ENCODE measurements at regions not wholly inside any gene's neighbourhood (a gene's known extent, or its start where the extent isn't known, plus 50 kb on each side); places are given as distances from the start of the nearest gene placed in this dataset.

DNA sequence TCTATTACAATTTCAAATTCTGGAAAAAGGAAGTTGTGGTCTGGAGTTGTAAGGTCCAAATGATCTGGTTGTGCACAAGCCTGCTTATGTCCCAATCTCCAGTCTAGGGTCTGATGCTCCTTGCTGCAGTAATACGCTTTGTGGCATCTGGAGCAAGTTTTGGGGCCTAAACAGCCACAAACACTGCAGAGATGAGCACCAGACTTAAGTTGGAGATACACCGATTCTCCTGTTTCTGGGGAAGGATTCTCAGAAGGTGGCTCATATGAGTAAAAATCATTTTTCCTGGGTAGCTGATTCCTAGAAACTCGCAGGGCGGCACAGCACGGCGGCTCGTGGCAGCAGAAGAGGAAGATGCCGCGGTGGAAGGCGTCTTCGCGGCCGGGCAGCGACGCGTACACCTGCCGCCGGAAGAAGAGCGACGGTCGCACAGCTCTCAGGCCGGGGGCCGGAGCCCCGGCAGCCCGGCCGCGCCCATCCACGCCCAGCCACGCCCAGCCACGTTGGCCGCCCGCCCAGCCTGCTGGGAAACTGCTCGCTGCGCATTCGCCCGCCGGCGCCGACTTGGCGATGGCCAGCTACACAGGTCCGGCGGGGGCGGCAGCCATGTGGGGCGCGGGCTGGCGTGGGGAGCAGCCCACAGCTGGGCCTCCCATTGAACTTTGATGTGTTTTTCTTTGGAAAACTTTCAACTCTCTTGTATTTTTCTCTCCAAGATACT lies 129.0 kb downstream of the ASCL4 start (continued):
- peak; percentile 71; the same call in 1 of the 2 replicates for TF ChIP-seq PML (IDR thresholded peaks at IDR 0.05; ENCODE audit: low read length)
- no peak for TF ChIP-seq SNRNP70 (optimal IDR thresholded peaks at IDR 0.05; ENCODE audit: low read depth, low read length)
- peak; percentile 42 to 82; a peak in 1 of 4 replicates for TF ChIP-seq SIN3A (IDR thresholded peaks at IDR 0.05; ENCODE audit: borderline replicate concordance in 2 of 2, control insufficient read depth in 1 of 2, low read depth in 2 of 2, low read length in 2 of 2)
- TF ChIP-seq KAT2B (IDR thresholded peaks at IDR 0.05; ENCODE audit: low read depth, low read length): no peak
- TF ChIP-seq, protein P1, sequence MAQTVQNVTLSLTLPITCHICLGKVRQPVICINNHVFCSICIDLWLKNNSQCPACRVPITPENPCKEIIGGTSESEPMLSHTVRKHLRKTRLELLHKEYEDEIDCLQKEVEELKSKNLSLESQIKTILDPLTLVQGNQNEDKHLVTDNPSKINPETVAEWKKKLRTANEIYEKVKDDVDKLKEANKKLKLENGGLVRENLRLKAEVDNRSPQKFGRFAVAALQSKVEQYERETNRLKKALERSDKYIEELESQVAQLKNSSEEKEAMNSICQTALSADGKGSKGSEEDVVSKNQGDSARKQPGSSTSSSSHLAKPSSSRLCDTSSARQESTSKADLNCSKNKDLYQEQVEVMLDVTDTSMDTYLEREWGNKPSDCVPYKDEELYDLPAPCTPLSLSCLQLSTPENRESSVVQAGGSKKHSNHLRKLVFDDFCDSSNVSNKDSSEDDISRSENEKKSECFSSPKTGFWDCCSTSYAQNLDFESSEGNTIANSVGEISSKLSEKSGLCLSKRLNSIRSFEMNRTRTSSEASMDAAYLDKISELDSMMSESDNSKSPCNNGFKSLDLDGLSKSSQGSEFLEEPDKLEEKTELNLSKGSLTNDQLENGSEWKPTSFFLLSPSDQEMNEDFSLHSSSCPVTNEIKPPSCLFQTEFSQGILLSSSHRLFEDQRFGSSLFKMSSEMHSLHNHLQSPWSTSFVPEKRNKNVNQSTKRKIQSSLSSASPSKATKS (CRISPR knock-in tag; IDR thresholded peaks at IDR 0.05): no peak
- TF ChIP-seq ZKSCAN8 (CRISPR knock-in tag; IDR thresholded peaks at IDR 0.05): no peak
- TF ChIP-seq ZNF444 (CRISPR knock-in tag; IDR thresholded peaks at IDR 0.05): no peak
- TF ChIP-seq NELFE (IDR thresholded peaks at IDR 0.05; ENCODE audit: insufficient read depth, insufficient read length): no peak
- no peak for TF ChIP-seq NFXL1 (CRISPR knock-in tag; IDR thresholded peaks at IDR 0.05)
- TF ChIP-seq PRMT5 (CRISPR knock-in tag; IDR thresholded peaks at IDR 0.05): no peak
- TF ChIP-seq, protein P2, sequence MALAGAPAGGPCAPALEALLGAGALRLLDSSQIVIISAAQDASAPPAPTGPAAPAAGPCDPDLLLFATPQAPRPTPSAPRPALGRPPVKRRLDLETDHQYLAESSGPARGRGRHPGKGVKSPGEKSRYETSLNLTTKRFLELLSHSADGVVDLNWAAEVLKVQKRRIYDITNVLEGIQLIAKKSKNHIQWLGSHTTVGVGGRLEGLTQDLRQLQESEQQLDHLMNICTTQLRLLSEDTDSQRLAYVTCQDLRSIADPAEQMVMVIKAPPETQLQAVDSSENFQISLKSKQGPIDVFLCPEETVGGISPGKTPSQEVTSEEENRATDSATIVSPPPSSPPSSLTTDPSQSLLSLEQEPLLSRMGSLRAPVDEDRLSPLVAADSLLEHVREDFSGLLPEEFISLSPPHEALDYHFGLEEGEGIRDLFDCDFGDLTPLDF (CRISPR knock-in tag; IDR thresholded peaks at IDR 0.05): peak; percentile 78; the same call in 1 of the 2 replicates
- TF ChIP-seq, protein P3, sequence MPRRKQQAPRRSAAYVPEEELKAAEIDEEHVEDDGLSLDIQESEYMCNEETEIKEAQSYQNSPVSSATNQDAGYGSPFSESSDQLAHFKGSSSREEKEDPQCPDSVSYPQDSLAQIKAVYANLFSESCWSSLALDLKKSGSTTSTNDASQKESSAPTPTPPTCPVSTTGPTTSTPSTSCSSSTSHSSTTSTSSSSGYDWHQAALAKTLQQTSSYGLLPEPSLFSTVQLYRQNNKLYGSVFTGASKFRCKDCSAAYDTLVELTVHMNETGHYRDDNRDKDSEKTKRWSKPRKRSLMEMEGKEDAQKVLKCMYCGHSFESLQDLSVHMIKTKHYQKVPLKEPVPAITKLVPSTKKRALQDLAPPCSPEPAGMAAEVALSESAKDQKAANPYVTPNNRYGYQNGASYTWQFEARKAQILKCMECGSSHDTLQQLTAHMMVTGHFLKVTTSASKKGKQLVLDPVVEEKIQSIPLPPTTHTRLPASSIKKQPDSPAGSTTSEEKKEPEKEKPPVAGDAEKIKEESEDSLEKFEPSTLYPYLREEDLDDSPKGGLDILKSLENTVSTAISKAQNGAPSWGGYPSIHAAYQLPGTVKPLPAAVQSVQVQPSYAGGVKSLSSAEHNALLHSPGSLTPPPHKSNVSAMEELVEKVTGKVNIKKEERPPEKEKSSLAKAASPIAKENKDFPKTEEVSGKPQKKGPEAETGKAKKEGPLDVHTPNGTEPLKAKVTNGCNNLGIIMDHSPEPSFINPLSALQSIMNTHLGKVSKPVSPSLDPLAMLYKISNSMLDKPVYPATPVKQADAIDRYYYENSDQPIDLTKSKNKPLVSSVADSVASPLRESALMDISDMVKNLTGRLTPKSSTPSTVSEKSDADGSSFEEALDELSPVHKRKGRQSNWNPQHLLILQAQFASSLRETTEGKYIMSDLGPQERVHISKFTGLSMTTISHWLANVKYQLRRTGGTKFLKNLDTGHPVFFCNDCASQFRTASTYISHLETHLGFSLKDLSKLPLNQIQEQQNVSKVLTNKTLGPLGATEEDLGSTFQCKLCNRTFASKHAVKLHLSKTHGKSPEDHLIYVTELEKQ (CRISPR knock-in tag; IDR thresholded peaks at IDR 0.05): no peak
- peak; percentile 80; the same call in 1 of the 2 replicates for TF ChIP-seq ZBTB7A (IDR thresholded peaks at IDR 0.05; ENCODE audit: borderline replicate concordance, control insufficient read depth, low read depth, low read length)
- no peak for TF ChIP-seq ARID1B (IDR thresholded peaks at IDR 0.05)
- TF ChIP-seq, protein P4, sequence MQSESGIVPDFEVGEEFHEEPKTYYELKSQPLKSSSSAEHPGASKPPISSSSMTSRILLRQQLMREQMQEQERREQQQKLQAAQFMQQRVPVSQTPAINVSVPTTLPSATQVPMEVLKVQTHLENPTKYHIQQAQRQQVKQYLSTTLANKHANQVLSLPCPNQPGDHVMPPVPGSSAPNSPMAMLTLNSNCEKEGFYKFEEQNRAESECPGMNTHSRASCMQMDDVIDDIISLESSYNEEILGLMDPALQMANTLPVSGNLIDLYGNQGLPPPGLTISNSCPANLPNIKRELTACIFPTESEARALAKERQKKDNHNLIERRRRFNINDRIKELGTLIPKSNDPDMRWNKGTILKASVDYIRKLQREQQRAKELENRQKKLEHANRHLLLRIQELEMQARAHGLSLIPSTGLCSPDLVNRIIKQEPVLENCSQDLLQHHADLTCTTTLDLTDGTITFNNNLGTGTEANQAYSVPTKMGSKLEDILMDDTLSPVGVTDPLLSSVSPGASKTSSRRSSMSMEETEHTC (IDR thresholded peaks at IDR 0.05): no peak
- TF ChIP-seq ESRRA (IDR thresholded peaks at IDR 0.05; ENCODE audit: borderline replicate concordance, low read depth): peak; percentile 50; the same call in 1 of the 2 replicates
- TF ChIP-seq ETV5 (CRISPR knock-in tag; IDR thresholded peaks at IDR 0.05; ENCODE audit: low read depth): peak; percentile 79
- TF ChIP-seq PHF20 (IDR thresholded peaks at IDR 0.05; ENCODE audit: partially characterized antibody): peak; percentile 85
- no peak for TF ChIP-seq ZNF12 (CRISPR knock-in tag; IDR thresholded peaks at IDR 0.05)
- TF ChIP-seq TSC22D4 (tag; IDR thresholded peaks at IDR 0.05): no peak
- TF ChIP-seq BDP1 (IDR thresholded peaks at IDR 0.05; ENCODE audit: insufficient read depth, insufficient read length): no peak

Data from K562 (cell line).